GM08714 (cell line): ENCODE measurements at regions not wholly inside any gene's neighbourhood (a gene's known extent, or its start where the extent isn't known, plus 50 kb on each side); places are given as distances from the start of the nearest gene placed in this dataset.

ENCODE experiments used
- H3K4me3 ChIP-seq: fragments of 200-500 bp; sonication (Bioruptor generic); 2 replicates; pipeline ENCODE4 v1.5.1; 2014; ENCODE audit warnings: mild to moderate bottlenecking, low read length, inconsistent platforms
- ZNF274 ChIP-seq: IDR thresholded peaks from 2 replicates; pipeline ENCODE4 v1.6.1; 2012; ENCODE audit warnings: mild to moderate bottlenecking, low read depth, low read length

- no peak for TF ChIP-seq ZNF274
- H3K4me3 ChIP-seq: no peak overlapping the region
These were observed 100.3 kb upstream of the ADAMTS5 start for GRCh38 chr21:27067226-27067625.

DNA sequence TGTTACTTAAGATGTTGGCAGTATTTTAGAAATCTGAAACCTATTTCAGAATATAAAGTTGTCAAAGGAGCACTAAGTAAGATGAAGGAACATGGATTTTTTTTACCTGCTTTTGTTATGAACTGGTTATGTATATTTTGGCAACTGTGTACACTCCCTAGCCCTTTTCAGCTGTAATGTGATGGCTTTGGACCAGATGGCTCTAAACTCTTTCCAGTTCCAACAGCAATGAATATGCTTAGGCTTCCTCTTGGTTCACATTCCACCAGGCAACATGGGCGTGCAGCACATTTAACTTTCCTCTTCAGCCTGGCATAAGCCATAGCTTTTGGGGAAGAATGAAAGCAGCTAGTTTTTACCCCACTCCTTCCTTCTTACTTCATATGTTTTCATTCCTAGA lies 95.6 kb upstream of the ADAMTS5 start:
- no peak overlapping the region for H3K4me3 ChIP-seq
- no peak for TF ChIP-seq ZNF274

GRCh38 chr21:27061770-27062169 lies 94.9 kb upstream of the ADAMTS5 start:
- H3K4me3 ChIP-seq: no peak overlapping the region
- no peak for TF ChIP-seq ZNF274

DNA sequence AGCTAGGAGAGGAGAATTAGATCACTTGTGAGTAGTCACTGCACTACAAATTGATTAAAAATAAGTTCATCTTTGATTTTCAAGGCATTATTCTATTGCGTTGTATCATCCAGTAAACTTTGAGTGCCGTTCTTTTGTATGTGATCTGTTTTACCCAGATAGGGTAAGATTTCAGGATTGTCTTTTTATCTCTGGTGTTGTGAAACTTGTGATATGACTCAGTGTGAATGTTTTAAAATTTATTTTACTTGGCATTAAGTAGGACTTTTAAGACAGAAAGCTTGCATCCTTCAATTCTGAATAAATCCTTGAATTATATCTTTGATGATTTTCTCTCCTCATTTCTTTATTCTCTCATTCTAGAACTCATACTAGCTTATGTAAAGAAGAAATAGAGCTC lies 93.3 kb upstream of the ADAMTS5 start:
- no peak for TF ChIP-seq ZNF274
- no peak overlapping the region for H3K4me3 ChIP-seq

DNA sequence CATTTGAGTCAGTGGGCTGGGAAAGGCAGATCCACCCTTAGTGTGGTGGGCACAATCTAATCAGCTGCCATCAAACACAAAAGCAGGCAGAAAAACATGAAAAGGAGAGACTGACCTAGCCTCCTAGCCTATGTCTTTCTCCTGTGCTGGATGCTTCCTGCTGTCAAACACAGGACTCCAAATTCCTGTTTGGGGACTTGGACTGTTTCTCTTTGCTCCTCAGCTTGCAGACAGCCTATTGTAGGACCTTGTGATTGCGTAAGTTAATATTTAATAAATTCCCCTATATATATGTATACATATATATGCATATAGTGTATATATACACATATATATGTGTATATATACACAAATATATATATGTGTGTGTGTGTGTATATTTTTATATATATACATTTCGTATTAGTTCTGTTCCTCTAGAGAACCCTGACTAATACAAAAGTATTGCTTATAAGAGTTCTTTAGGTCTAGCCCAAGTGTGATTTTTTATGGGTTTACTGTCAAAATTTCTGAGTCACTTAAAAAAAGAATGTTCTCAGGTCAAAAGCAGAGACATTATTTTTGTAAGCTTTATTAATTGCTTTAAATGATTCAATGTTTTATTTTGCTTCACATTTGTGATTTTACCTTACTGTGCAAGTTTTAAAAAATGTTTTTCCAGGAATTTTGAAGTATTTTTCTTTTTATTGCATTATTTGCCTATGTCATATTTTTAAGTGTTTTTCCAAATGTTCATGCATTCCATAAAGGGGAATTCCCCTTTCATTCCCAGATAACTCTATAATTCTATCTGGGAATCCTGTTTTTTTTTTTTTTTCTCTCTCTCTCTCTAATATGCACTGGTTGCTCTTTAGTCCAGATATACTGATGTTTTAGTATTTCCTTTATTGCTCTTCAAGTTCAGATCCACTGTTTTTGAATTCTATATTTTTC lies 92.1 kb upstream of the ADAMTS5 start:
- no peak overlapping the region for H3K4me3 ChIP-seq
- no peak for TF ChIP-seq ZNF274

GRCh38 chr21:27057997-27058396 lies 91.1 kb upstream of the ADAMTS5 start:
- no peak for TF ChIP-seq ZNF274
- no peak overlapping the region for H3K4me3 ChIP-seq

DNA sequence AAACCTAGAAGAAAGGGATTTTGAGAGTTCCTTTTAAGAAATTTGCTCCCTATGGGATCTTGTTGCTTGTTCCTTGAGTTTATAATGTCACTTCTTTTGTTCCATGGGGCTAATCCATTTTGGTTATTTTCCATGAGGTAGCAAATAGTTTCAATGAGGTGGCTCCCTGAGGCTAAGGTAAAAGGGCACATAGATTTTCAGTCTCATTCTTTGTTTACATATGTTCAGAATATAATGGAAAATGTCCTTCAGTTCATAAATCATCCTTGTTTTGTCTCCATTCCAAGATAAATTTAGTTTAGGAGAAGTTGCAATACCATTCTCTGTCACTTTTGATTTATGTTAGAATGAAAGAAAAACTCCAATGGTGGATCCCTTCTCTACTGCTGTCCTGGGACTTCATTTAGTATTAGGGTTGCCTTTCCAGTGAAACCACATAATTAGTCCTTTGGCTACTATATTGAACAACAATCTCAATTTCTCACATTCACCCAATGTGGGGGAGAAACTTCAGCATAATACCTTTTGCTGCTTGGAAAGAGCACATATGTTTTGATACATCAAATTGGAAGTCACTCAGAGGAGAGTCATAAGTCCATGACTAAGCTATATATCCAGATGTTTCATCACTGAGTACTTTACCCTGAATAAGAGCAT lies 80.9 kb upstream of the ADAMTS5 start:
- no peak for TF ChIP-seq ZNF274
- no peak overlapping the region for H3K4me3 ChIP-seq

DNA sequence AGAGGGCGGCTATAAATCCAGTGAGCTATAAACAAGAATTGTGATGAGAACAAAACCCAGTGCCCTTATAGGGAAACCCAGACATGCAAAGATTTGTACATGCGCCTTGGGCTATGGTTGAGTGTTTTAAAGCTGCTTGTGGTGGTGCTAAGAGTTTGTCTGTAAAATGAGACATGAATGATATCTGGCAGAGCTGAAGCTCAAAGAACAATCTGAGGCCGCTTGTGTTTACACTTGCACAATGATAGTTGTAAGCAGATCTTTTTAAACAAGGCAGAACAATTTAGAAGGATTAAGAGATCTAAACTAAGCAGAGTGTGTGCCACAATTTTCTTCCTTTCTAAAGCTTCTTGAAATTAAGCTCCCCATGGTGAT lies 80.4 kb upstream of the ADAMTS5 start:
- TF ChIP-seq ZNF274: no peak

DNA sequence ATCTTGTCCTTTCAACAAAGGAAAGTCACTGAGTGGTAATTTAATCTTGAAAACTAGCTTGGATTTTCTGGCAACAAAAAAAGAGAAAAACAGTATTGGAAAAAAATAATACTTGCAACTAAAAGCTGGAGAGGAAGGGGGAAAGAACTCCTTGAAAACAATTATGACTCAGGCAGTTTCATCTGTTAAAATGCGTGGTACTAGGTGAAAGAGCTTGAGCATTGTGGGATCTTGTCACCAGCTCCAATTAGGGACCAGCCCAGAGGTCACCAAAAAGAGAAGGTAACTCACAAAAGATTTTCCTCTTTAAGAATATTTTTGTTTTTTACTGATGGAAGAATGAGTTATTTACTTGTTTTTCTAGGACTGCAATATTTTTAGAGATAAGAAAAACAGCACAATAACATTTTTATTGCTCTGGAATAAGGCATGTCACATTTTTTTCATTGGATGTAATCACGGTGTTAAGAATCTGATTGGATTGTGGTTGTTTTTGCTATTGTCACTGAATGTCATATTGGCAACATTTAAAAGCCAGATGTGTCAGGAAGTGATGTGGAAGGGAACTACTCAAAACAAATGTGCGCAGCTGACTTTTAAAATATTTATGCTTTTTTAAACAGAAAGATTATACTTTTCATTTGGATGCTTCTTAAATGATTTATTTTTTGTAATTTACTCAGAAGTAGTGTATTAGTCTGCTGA lies 78.5 kb upstream of the ADAMTS5 start:
- TF ChIP-seq ZNF274: no peak
- H3K4me3 ChIP-seq: no peak overlapping the region

More for the DNA sequence above, 80.4 kb upstream of the ADAMTS5 start:
- H3K4me3 ChIP-seq: no peak overlapping the region

DNA sequence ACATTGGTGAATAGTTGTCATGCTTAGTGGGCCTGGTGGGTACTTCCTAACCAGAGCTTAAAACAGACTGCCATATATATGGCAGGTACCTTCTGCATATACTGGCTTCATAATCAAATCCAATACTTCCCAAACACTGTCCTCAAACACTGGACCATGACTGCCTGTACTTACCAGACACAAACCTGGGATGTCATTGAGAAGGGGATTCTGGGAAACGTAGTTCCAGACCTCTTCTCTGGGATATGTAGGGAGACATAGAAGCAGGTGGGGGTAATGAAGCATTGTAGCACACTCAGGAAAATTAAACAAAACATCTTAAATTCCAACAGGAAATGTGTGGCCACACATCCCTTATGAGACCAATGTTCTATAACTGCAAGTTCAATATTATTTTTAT lies 76.5 kb upstream of the ADAMTS5 start:
- no peak overlapping the region for H3K4me3 ChIP-seq
- no peak for TF ChIP-seq ZNF274

GRCh38 chr21:27040738-27041469 lies 74.0 kb upstream of the ADAMTS5 start:
- no peak for TF ChIP-seq ZNF274
- no peak overlapping the region for H3K4me3 ChIP-seq

DNA sequence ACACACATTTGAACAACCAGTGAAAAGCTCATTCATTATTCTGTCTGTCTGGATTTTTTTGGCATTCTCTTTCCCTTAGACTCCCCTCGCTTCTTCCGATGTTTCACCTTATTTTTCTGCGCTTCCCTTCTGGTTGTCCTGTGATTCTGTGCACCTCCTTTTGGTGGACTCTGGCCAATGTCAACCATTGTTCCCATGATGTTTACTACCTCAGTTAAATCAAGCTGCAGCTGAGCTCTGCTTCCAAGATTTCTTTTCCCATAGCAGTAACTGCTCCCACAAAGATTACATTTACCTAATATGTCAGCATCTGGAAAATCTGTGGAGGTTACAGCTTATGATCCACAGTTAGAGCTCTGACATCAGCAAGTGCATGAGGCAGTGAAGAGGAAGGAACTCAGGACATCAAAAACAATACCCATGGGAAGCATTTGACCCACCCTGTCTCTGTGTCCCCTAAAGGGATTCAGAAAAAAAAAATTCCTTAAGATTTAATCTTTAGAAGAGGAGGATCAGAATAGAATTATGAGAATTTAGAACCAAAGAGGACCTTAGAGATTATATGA lies 69.9 kb upstream of the ADAMTS5 start:
- TF ChIP-seq ZNF274: no peak
- H3K4me3 ChIP-seq: no peak overlapping the region

GRCh38 chr21:27035791-27036190 lies 68.9 kb upstream of the ADAMTS5 start:
- H3K4me3 ChIP-seq: no peak overlapping the region
- no peak for TF ChIP-seq ZNF274

- H3K4me3 ChIP-seq: no peak overlapping the region
- TF ChIP-seq ZNF274: no peak
These were observed 67.9 kb upstream of the ADAMTS5 start for GRCh38 chr21:27034796-27035195.

- H3K4me3 ChIP-seq: no peak overlapping the region
- TF ChIP-seq ZNF274: no peak
These were observed 66.6 kb upstream of the ADAMTS5 start for GRCh38 chr21:27033471-27033870.
